22Rv1 (cell line): ENCODE measurements at regions not wholly inside any gene's neighbourhood (a gene's known extent, or its start where the extent isn't known, plus 50 kb on each side); places are given as distances from the start of the nearest gene placed in this dataset.
"Not testable (repeated sequence)": the region's sequence is repeated elsewhere in the genome, so short reads cannot be mapped to it uniquely, and the experiment has no call there.

Experiments used
- H3K27ac ChIP-seq: fragments of 450-650 bp; 2 replicates; pipeline ENCODE4 v1.5.1; 2017
- ZFX ChIP-seq: fragments of 450-650 bp; IDR thresholded peaks from 2 replicates; pipeline ENCODE4 v1.6.1; 2017; ENCODE audit warnings: antibody characterized with exemption, borderline replicate concordance
- TF ChIP-seq, protein P1 (sequence below): fragments of 450-650 bp; IDR thresholded peaks from 2 replicates; pipeline ENCODE4 v1.5.1; 2017; ENCODE audit warnings: mild to moderate bottlenecking

DNA sequence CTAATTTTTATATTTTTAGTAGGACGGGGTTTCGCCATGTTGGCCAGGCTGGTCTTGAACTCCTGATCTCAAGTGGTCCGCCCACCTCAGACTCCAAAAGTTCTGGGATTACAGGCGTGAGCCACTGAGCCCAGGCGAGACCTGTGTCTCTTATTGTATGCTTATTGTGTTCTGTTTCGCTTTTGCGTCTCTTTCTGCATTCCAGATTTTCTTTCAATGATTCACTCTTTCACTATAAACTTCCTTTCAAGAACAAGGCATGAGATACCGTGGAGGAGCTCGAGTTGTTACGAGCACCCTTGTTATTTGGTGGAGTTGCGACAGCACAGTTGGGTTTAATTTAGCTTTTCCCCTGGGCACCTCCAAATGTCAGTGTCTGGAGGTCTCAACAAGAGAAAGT is 366.7 kb upstream of the FAT1 start:
- TF ChIP-seq, protein P1, sequence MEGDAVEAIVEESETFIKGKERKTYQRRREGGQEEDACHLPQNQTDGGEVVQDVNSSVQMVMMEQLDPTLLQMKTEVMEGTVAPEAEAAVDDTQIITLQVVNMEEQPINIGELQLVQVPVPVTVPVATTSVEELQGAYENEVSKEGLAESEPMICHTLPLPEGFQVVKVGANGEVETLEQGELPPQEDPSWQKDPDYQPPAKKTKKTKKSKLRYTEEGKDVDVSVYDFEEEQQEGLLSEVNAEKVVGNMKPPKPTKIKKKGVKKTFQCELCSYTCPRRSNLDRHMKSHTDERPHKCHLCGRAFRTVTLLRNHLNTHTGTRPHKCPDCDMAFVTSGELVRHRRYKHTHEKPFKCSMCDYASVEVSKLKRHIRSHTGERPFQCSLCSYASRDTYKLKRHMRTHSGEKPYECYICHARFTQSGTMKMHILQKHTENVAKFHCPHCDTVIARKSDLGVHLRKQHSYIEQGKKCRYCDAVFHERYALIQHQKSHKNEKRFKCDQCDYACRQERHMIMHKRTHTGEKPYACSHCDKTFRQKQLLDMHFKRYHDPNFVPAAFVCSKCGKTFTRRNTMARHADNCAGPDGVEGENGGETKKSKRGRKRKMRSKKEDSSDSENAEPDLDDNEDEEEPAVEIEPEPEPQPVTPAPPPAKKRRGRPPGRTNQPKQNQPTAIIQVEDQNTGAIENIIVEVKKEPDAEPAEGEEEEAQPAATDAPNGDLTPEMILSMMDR: no peak
- no peak for TF ChIP-seq ZFX
- no peak overlapping the region for H3K27ac ChIP-seq

DNA sequence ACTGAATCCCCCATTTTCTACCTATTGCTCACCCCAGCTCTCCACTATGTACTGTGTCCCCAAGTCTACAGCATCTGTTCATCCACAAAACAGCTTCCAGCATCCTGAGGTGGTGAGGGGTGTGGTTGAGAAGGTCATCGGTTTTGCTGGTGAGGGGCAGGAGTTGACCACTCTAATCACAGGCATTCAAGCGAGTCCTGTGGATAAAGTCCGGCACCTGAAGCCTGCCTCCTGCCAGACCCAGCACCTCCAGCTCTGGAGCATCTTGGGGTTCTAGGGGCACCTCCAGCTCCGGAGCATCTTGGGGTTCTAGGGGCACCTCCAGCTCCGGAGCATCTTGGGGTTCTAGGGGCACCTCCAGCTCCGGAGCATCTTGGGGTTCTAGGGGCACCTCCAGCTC is 367.2 kb upstream of the FAT1 start:
- H3K27ac ChIP-seq: not testable (repeated sequence)

DNA sequence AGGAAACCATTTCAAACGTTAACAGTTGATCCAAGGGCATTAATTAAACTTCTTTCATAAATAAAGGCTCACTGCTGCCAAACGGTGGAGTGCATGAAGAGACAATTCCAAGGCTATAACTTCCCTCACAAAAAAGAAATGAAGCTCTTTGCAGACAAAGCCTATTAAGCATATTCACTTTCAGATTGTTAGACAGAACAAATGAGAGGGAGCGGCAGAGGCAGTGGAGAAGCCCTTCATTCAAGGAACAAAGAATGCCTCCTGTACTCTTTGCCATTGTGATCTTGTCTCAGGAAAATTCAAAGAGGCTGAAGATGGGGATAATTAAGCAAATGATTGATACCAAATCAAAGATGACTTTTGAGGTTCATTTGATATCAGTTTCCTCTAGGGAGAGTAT is 370.5 kb upstream of the FAT1 start:
- TF ChIP-seq, protein P1: no peak
- TF ChIP-seq ZFX: no peak
- H3K27ac ChIP-seq: no peak overlapping the region

DNA sequence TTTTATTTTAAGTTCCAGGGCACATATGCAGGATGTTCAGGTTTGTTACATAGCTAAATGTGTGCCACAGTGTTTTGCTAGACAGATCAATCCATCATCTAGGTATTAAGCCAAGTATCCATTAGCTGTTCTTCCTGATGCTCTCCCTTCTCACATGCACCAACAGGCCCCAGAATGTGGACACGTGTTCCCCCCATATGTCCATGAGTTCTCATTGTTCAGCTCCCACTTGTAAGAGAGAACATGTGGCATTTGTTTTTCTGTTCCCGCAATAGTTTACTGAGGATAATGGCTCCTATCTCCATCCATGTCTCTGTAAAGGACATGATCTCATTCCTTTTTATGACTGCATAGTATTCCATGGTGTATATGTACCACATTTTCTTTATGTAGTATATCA is 374.8 kb upstream of the FAT1 start:
- H3K27ac ChIP-seq: no peak overlapping the region
- TF ChIP-seq, protein P1: no peak
- TF ChIP-seq ZFX: no peak

DNA sequence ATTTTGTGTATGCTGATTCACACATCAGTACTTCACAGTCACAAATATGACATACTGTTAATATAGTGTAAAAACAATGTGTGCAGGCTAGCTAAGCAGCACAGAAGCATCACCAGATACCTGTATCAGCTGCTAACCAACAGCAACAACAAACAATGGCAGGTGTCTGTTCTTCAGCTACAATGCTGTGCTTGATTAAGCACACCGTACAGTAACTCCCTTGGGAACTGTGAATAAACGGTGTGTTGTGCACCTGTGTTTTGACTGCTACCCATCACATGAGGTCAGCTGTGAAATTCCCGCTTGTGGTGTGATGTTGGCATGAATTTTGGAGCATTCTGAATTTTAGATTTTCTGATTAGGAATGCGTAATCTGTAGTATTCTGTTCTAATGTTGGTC is 379.7 kb upstream of the FAT1 start:
- H3K27ac ChIP-seq: no peak overlapping the region
- no peak for TF ChIP-seq ZFX

DNA sequence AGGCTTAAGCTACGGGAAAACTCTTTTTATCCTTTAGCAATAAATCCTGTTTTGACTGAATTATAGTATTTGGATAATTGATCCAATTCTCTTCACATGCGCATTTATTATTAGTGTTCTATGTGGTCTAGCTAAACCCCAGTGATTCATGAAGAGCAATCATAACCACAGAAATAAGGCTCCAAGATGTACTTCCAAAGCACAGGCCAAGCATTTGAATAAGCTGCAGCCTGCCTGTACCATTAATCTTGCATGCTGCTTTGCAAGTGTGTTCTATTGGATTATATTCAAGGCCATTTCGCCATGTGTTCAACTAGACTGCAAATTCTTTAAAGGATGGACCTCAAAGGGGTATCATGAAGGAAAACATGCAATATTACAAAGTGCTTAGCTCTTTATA is 385.2 kb upstream of the FAT1 start:
- H3K27ac ChIP-seq: no peak overlapping the region
- TF ChIP-seq, protein P1: no peak
- no peak for TF ChIP-seq ZFX

DNA sequence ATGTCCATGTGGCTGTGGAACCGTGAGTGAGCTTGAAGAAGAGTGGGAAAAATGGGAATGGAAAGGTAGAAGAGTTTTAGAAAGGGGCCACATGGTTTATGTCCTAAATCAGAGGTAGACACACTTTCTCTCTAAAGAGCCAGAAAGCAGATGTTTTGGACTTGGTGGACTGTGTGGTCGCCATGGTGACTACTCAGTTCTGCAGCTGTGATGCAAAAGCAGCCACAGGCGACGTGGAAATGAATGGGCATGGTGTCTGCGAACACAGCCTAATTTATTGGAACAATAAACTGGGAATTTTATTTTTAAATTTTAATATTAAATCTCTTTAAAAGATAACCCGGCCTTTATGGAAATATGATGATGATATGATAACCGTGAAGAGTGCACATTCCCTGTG is 386.0 kb upstream of the FAT1 start:
- TF ChIP-seq, protein P1: no peak
- TF ChIP-seq ZFX: no peak
- no peak overlapping the region for H3K27ac ChIP-seq

DNA sequence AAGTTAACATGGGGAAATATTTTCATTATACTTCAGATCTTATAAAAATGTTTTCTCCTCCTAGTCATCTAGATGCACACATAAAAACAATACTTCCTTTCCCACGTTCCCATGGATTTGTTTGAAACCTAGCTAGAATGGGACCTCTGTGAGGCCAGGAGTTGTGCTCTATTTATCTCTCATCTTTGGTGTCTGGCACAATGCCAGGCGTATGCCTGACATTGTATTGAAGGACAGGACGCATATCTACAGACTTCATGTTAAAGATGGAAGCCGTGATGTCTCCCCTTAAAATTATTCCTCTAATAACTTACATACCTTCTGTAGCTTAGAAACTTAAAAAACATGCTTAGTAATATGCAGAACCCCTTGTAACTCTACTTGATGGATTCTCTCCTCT is 394.5 kb upstream of the FAT1 start:
- TF ChIP-seq ZFX: no peak
- TF ChIP-seq, protein P1: no peak
- no peak overlapping the region for H3K27ac ChIP-seq
